Mammary epithelial cell (primary cell): ENCODE measurements at regions not wholly inside any gene's neighbourhood (a gene's known extent, or its start where the extent isn't known, plus 50 kb on each side); places are given as distances from the start of the nearest gene placed in this dataset.

Experiments
- EZH2 ChIP-seq: IDR thresholded peaks from 2 replicates; pipeline ENCODE4 v1.6.1; 2012; ENCODE audit warnings: low read length, inconsistent platforms, borderline replicate concordance
- TF ChIP-seq, protein P1 (sequence below), 2 donors: IDR thresholded peaks in 1 of 2; conservative IDR thresholded peaks in 1 of 2; 2 replicates each; pipeline ENCODE4 v1.5.1; 2011 to 2012; ENCODE audit warnings: inconsistent platforms in 2 of 2, low read length in 2 of 2, mild to moderate bottlenecking in 2 of 2, control low read depth in 1 of 2, low read depth in 1 of 2; ENCODE audit not compliant: insufficient read depth in 1 of 2; ENCODE audit errors: extremely low read depth in 1 of 2

DNA sequence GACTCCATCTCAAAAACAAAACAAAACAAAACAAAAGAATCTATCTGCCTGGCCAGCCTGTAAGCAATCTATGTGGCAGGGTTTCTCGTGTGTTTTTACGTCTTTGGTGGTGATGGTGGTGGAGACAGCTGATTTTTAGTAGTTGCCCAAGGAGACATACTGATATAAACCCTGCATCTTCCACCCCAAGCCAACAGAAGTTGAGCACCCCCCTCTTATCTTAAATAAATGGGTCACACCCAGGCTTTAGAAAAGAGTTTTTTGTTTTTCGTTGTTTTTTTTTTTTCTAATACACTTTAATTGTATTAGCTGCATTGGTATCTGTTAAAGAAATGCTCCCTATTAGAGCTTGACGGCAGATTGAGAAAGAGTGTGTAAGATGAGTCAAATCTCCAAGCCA lies 134.7 kb downstream of the GLUL start:
- TF ChIP-seq, protein P1, sequence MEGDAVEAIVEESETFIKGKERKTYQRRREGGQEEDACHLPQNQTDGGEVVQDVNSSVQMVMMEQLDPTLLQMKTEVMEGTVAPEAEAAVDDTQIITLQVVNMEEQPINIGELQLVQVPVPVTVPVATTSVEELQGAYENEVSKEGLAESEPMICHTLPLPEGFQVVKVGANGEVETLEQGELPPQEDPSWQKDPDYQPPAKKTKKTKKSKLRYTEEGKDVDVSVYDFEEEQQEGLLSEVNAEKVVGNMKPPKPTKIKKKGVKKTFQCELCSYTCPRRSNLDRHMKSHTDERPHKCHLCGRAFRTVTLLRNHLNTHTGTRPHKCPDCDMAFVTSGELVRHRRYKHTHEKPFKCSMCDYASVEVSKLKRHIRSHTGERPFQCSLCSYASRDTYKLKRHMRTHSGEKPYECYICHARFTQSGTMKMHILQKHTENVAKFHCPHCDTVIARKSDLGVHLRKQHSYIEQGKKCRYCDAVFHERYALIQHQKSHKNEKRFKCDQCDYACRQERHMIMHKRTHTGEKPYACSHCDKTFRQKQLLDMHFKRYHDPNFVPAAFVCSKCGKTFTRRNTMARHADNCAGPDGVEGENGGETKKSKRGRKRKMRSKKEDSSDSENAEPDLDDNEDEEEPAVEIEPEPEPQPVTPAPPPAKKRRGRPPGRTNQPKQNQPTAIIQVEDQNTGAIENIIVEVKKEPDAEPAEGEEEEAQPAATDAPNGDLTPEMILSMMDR (conservative IDR thresholded peaks at IDR 0.05 in 1 of 2, IDR thresholded peaks at IDR 0.05 in 1 of 2; ENCODE audit: extremely low read depth in 1 of 2, insufficient read depth in 1 of 2, low read depth in 1 of 2, low read length in 2 of 2), result no peak
- no peak for TF ChIP-seq EZH2
